Tibial nerve (tissue), 4 donors: ENCODE measurements at regions not wholly inside any gene's neighbourhood (a gene's known extent, or its start where the extent isn't known, plus 50 kb on each side); places are given as distances from the start of the nearest gene placed in this dataset.

Experiments
- EP300 ChIP-seq, 2 donors: sonication (generic); formaldehyde crosslinking; IDR thresholded peaks; one replicate each; pipeline ENCODE4 v1.6.1; 2017; ENCODE audit warnings: antibody characterized with exemption in 2 of 2, mild to moderate bottlenecking in 1 of 2
- POLR2A ChIP-seq, 2 donors: fragments of 450-650 bp; IDR thresholded peaks; one replicate each; pipeline ENCODE4 v1.6.1; 2017; ENCODE audit warnings: antibody characterized with exemption in 2 of 2, mild to moderate bottlenecking in 2 of 2, moderate library complexity in 2 of 2
- TF ChIP-seq, protein P1 (sequence below), 5 experiments: fragments of 200-600 bp in 3 of 5; fragments of 450-650 bp in 2 of 5; sonication (generic) in 3 of 5; IDR thresholded peaks; one replicate each; pipeline ENCODE4 v1.5.1; 2016 to 2019; ENCODE audit warnings: antibody characterized with exemption in 5 of 5, mild to moderate bottlenecking in 3 of 5, moderate library complexity in 2 of 5

DNA sequence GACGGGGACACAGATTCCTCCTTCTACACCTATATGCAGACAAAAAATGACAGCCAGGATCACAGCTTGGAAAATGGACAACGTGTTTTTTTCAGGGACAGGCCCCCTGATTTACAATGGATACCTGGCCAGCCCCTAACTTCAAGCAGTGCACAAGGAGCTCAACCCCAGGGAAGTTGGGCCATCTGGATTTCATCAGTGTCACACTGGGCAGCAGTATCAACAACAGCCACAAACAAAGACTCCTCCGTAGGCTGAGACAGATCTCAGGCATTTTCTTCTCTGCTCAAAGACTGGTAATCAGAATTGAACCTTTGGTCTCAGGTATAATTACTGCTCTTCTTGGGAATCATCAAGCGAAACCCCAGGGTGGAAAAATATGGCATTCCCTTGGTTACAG is 374.0 kb downstream of the ZNF608 start:
- TF ChIP-seq, protein P1, sequence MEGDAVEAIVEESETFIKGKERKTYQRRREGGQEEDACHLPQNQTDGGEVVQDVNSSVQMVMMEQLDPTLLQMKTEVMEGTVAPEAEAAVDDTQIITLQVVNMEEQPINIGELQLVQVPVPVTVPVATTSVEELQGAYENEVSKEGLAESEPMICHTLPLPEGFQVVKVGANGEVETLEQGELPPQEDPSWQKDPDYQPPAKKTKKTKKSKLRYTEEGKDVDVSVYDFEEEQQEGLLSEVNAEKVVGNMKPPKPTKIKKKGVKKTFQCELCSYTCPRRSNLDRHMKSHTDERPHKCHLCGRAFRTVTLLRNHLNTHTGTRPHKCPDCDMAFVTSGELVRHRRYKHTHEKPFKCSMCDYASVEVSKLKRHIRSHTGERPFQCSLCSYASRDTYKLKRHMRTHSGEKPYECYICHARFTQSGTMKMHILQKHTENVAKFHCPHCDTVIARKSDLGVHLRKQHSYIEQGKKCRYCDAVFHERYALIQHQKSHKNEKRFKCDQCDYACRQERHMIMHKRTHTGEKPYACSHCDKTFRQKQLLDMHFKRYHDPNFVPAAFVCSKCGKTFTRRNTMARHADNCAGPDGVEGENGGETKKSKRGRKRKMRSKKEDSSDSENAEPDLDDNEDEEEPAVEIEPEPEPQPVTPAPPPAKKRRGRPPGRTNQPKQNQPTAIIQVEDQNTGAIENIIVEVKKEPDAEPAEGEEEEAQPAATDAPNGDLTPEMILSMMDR (IDR thresholded peaks at IDR 0.05): no peak
- TF ChIP-seq POLR2A (IDR thresholded peaks at IDR 0.05) (no peak), EP300 (IDR thresholded peaks at IDR 0.05) (no peak)
